GM18951 (cell line): ENCODE measurements at regions not wholly inside any gene's neighbourhood (a gene's known extent, or its start where the extent isn't known, plus 50 kb on each side); places are given as distances from the start of the nearest gene placed in this dataset.

Experiments
- POLR2A ChIP-seq: IDR thresholded peaks from 4 replicates; pipeline ENCODE4 v1.6.1; 2011; ENCODE audit warnings: mild to moderate bottlenecking; ENCODE audit not compliant: insufficient read length, insufficient read depth; ENCODE audit errors: extremely low read depth
- in situ Hi-C: fragments of 300-500 bp; cut with MboI; formaldehyde crosslinking; loops from one replicate; pipeline ENCODE4 v1.12.0; 2022; ENCODE audit warnings: low sequenced_read_pairs, mixed read lengths, inconsistent platforms; ENCODE audit not compliant: unreplicated experiment

GRCh38 chr15:97875025-97875512, 85.4 kb upstream of the ARRDC4 start:
- in situ Hi-C loops: no loop called here
- TF ChIP-seq POLR2A: no peak

- in situ Hi-C loops: no loop called here
- TF ChIP-seq POLR2A: no peak
These were observed 84.8 kb upstream of the ARRDC4 start for GRCh38 chr15:97875513-97876280.

GRCh38 chr15:97876281-97876675, 84.2 kb upstream of the ARRDC4 start:
- in situ Hi-C loops: no loop called here
- TF ChIP-seq POLR2A: no peak

GRCh38 chr15:97881346-97881965, 79.0 kb upstream of the ARRDC4 start:
- in situ Hi-C loops: no loop called here
- no peak for TF ChIP-seq POLR2A

GRCh38 chr15:97884513-97885131, 75.9 kb upstream of the ARRDC4 start:
- TF ChIP-seq POLR2A: no peak
- in situ Hi-C loops: no loop called here

- no peak for TF ChIP-seq POLR2A
- in situ Hi-C loops: no loop called here
These were observed 70.2 kb upstream of the ARRDC4 start for GRCh38 chr15:97890307-97890706.

- in situ Hi-C loops: no loop called here
- TF ChIP-seq POLR2A: no peak
These were observed 68.2 kb upstream of the ARRDC4 start for GRCh38 chr15:97892167-97892938.

GRCh38 chr15:97893967-97894366, 66.5 kb upstream of the ARRDC4 start:
- in situ Hi-C loops: no loop called here
- TF ChIP-seq POLR2A: no peak

GRCh38 chr15:97899981-97900380, 60.5 kb upstream of the ARRDC4 start:
- TF ChIP-seq POLR2A: no peak
- in situ Hi-C loops: loop anchor here (25.0 kb wide), 1 partner anchor 287 kb away; no protein-coding TSS in a partner anchor

- in situ Hi-C loops: loop anchor here (25.0 kb wide), 1 partner anchor 285 kb away; no protein-coding TSS in a partner anchor
- TF ChIP-seq POLR2A: no peak
These were observed 58.2 kb upstream of the ARRDC4 start for GRCh38 chr15:97902140-97902780.

GRCh38 chr15:97903560-97903959, 56.9 kb upstream of the ARRDC4 start:
- no peak for TF ChIP-seq POLR2A
- in situ Hi-C loops: loop anchor here (25.0 kb wide), 1 partner anchor 284 kb away; no protein-coding TSS in a partner anchor

- in situ Hi-C loops: loop anchor here (25.0 kb wide), 1 partner anchor 283 kb away; no protein-coding TSS in a partner anchor
- no peak for TF ChIP-seq POLR2A
These were observed 56.4 kb upstream of the ARRDC4 start for GRCh38 chr15:97903971-97904572.
